Peyer's patch (tissue), 4 donors: ENCODE measurements at regions not wholly inside any gene's neighbourhood (a gene's known extent, or its start where the extent isn't known, plus 50 kb on each side); places are given as distances from the start of the nearest gene placed in this dataset.

Experiments used
- DNase-seq, 3 donors: peaks; one replicate each; pipeline ENCODE4 v3.0.0-alpha.2; 2017 to 2019
- H3K27ac ChIP-seq, 4 donors: fragments of 200-600 bp; sonication (generic); one replicate each; pipeline ENCODE4 v1.5.1; 2016 to 2019
- H3K27me3 ChIP-seq, 2 donors: fragments of 200-600 bp; sonication (generic); one replicate each; pipeline ENCODE4 v1.5.1; 2019
- H3K36me3 ChIP-seq, 3 donors: fragments of 200-600 bp; sonication (generic); one replicate each; pipeline ENCODE4 v1.5.1; 2016 to 2019
- H3K4me1 ChIP-seq, 4 donors: fragments of 200-600 bp; sonication (generic); one replicate each; pipeline ENCODE4 v1.5.1; 2016 to 2019
- H3K4me3 ChIP-seq, 4 donors: fragments of 200-600 bp; sonication (generic); 1 replicate in 3 of 4; 2 replicates in 1 of 4; pipeline ENCODE4 v1.5.1; 2016 to 2019; ENCODE audit warnings: mild to moderate bottlenecking in 1 of 4
- H3K9me3 ChIP-seq, 4 donors: fragments of 200-600 bp; sonication (generic); one replicate each; pipeline ENCODE4 v1.5.1; 2016 to 2019; ENCODE audit warnings: mild to moderate bottlenecking in 1 of 4
- CTCF ChIP-seq, 6 experiments: fragments of 450-650 bp in 4 of 6; fragments of 200-600 bp in 2 of 6; sonication (generic) in 1 of 6; IDR thresholded peaks; one replicate each; pipeline ENCODE4 v1.5.1; 2017 to 2019; ENCODE audit warnings: antibody characterized with exemption in 6 of 6, mild to moderate bottlenecking in 3 of 6, moderate library complexity in 1 of 6
- POLR2A ChIP-seq, 2 donors: fragments of 450-650 bp; IDR thresholded peaks; one replicate each; pipeline ENCODE4 v1.5.1; 2017; ENCODE audit warnings: antibody characterized with exemption in 2 of 2, mild to moderate bottlenecking in 2 of 2, moderate library complexity in 2 of 2

DNA sequence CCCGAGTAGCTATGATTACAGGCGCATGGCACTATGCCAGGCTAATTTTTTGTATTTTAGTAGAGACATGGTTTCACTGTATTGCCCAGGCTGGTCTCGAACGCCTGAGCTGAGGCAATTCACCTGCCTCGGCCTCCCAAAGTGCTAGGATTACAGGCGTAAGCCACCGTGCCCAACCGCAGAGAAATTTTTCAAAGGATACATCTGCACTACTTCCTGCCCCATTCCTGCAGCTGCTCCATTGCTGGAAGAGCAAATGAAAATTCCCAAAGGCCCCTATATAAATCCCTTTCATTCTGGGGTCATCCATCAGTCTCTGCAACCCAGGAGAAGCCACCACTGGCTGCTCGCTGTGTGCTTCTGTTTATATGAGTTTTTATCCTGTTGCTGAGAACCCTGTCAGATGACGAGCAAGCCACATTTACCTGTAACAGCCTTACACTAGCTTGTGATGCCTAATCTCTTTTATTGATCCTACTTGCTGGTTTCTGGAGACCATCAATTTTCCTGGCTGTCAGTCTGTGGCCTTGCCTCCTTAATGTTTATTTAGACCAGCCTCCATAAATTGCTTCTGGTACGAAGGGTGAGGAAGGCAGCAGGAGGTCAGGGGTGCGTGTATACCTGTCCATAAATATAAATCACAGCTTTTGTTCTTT lies 925.3 kb downstream of the TLE4 start:
- H3K36me3 ChIP-seq: no peaks in the 10 kb centered on the region
- no peaks in the 10 kb centered on the region for H3K4me1 ChIP-seq
- no peaks in the 10 kb centered on the region for H3K27me3 ChIP-seq
- H3K27ac ChIP-seq: no peak overlapping the region
- no peaks in the 10 kb centered on the region for H3K9me3 ChIP-seq
- no peak for TF ChIP-seq CTCF (IDR thresholded peaks at IDR 0.05)
- TF ChIP-seq POLR2A (IDR thresholded peaks at IDR 0.05): no peak
- no peak for DNase-seq
- H3K4me3 ChIP-seq: no peak overlapping the region

GRCh38 chr9:80493258-80493657 lies 921.5 kb downstream of the TLE4 start:
- Histone ChIP-seq H3K27me3 (no peaks in the 10 kb centered on the region), H3K4me1 (no peaks in the 10 kb centered on the region), H3K4me3 (no peak overlapping the region), H3K9me3 (no peaks in the 10 kb centered on the region), H3K27ac (no peak overlapping the region), H3K36me3 (no peaks in the 10 kb centered on the region)
- no peak for DNase-seq
- TF ChIP-seq POLR2A (IDR thresholded peaks at IDR 0.05) (no peak), CTCF (IDR thresholded peaks at IDR 0.05) (no peak)

DNA sequence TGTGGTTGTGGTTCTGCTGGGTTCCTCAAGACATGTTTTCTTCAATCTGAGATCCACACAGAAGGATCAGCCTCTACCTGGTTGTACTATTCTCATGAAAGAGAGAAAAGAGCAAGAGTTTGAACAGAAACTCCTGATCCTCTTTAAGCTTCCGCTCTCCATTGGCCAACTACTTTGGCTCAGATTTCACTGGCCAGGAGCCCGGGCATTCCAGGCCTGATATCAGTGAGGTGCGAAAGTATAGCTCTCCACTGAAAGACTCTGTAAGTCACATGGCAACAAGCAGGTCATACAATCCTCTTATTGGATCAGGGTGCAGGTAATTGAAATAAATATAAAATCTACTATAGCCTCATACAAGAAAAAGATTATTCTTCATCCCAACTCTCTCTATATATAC lies 920.5 kb downstream of the TLE4 start:
- Histone ChIP-seq H3K4me3 (no peak overlapping the region), H3K27me3 (no peaks in the 10 kb centered on the region), H3K36me3 (no peaks in the 10 kb centered on the region), H3K9me3 (no peaks in the 10 kb centered on the region), H3K4me1 (no peaks in the 10 kb centered on the region), H3K27ac (no peak overlapping the region)
- TF ChIP-seq CTCF (IDR thresholded peaks at IDR 0.05) (no peak), POLR2A (IDR thresholded peaks at IDR 0.05) (no peak)
- DNase-seq: no peak

DNA sequence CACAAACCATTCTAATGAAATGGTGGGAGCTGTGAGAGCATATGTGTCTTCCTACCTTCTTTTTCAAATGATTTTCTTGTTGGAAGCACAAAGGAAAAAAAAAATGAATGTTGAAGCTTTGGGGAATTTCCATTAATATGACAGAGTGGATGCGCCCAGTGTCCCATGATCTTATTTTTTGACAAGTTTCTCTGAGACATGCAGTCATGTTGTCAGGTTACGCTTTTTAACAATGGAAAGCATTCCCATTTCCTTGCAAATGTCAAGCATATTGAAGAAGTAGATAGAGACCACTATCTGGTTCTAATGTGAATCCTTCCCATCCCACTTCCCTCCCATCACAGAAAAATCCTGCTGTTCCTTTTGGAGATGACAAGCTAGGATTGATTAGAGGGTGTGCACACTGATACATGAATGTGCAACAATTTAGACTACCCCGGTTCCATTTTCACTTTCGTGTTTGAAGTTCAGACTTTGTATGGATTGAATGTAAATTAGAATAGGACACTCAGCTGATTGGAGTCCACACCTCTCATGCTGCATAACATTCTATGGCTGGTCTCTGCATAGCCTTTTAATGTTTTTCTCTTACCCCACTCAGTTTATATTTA lies 919.4 kb downstream of the TLE4 start:
- TF ChIP-seq POLR2A (IDR thresholded peaks at IDR 0.05) (no peak), CTCF (IDR thresholded peaks at IDR 0.05) (no peak)
- Histone ChIP-seq H3K36me3 (no peaks in the 10 kb centered on the region), H3K4me3 (no peak overlapping the region), H3K27ac (no peak overlapping the region), H3K4me1 (no peaks in the 10 kb centered on the region), H3K9me3 (no peaks in the 10 kb centered on the region), H3K27me3 (no peaks in the 10 kb centered on the region)
- DNase-seq: no peak

DNA sequence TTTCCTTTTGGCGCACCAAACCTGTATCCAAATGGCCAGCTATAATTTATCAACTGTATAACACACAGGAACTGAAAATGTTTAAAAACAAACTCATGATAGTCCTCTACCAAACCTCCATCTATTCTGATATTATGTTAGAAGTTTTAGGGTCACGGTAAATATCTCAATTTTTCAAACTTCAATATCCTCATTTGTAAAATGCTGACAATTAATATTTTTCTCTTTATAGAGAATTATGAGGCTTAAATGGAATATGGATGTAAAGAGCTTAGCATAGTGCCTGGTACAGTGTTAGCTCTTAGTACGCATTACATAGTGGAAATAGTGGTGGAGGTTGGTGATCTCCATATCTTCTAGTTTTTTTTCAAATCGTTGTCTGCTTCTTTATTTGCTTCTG lies 917.6 kb downstream of the TLE4 start:
- no peak for DNase-seq
- Histone ChIP-seq H3K27me3 (no peaks in the 10 kb centered on the region), H3K27ac (no peak overlapping the region), H3K4me3 (no peak overlapping the region), H3K36me3 (no peaks in the 10 kb centered on the region), H3K4me1 (no peaks in the 10 kb centered on the region), H3K9me3 (no peaks in the 10 kb centered on the region)
- TF ChIP-seq POLR2A (IDR thresholded peaks at IDR 0.05) (no peak), CTCF (IDR thresholded peaks at IDR 0.05) (no peak)
